ENCODE measurements at regions not wholly inside any gene's neighbourhood (a gene's known extent, or its start where the extent isn't known, plus 50 kb on each side); places are given as distances from the start of the nearest gene placed in this dataset.
"Not testable (repeated sequence)": the region's sequence is repeated elsewhere in the genome, so short reads cannot be mapped to it uniquely, and the experiment has no call there.

- TF ChIP-seq EZH2 (IDR thresholded peaks at IDR 0.05; ENCODE audit: borderline replicate concordance); CTCF (IDR thresholded peaks at IDR 0.05; ENCODE audit: poor library complexity); EZH2phosphoT487 (IDR thresholded peaks at IDR 0.05; ENCODE audit: low read depth, severe bottlenecking, unreplicated experiment): not testable (repeated sequence)
Measured at GRCh38 chr5:10102235-10102634, 147.5 kb downstream of the ATPSCKMT start.

All from hepatocyte (in vitro differentiated cells).